PFSK-1 (cell line): ENCODE measurements at regions not wholly inside any gene's neighbourhood (a gene's known extent, or its start where the extent isn't known, plus 50 kb on each side); places are given as distances from the start of the nearest gene placed in this dataset.

Source experiments
- FOXP2 ChIP-seq: optimal IDR thresholded peaks from 2 replicates; pipeline ENCODE3; 2011; ENCODE audit warnings: borderline replicate concordance, control low read depth, inconsistent platforms; ENCODE audit not compliant: insufficient read depth; ENCODE audit errors: extremely low read length, extremely low read depth
- POLR2AphosphoS5 ChIP-seq: IDR thresholded peaks from 2 replicates; pipeline ENCODE4 v1.6.1; 2012; ENCODE audit warnings: low read depth, mild to moderate bottlenecking, control low read depth, low read length, moderate library complexity
- SIN3A ChIP-seq: IDR thresholded peaks from 2 replicates; pipeline ENCODE4 v1.6.1; 2012; ENCODE audit warnings: mild to moderate bottlenecking, low read length, moderate library complexity, borderline replicate concordance; ENCODE audit not compliant: insufficient read depth
- TAF1 ChIP-seq: IDR thresholded peaks from 2 replicates; pipeline ENCODE4 v1.6.1; 2012; ENCODE audit warnings: low read length, control low read depth, borderline replicate concordance; ENCODE audit not compliant: insufficient read depth
- TF ChIP-seq, protein P1 (sequence below), 2 experiments: IDR thresholded peaks; 2 replicates each; pipeline versions ENCODE4 v1.6.1 to v1.8.0; 2011 to 2012; ENCODE audit warnings: low read depth in 2 of 2, low read length in 2 of 2, control low read depth in 1 of 2, inconsistent platforms in 1 of 2, mild to moderate bottlenecking in 1 of 2, moderate library complexity in 1 of 2; ENCODE audit not compliant: insufficient read depth in 1 of 2

DNA sequence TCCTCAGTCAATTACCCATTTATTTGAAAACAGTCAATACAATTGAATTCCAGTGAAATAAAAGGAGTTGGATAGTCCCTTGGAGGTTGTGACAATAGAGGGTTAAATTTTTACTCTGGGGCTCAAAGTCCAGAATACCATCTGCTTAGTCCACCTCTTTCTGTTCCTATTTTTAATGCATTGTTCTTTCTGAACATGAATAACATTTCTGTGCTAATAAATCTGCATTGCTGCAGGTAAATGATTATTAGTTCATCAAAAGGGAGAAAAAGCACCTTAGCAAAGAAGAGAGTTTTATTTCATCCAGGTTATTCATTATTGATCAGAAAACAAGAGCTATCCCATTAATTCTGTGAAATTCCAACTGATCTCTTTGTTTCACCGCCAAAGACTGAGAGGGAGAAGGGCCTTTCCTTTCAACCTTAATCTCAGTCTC, 166.1 kb upstream of the OLIG3 start:
- TF ChIP-seq, protein P1, sequence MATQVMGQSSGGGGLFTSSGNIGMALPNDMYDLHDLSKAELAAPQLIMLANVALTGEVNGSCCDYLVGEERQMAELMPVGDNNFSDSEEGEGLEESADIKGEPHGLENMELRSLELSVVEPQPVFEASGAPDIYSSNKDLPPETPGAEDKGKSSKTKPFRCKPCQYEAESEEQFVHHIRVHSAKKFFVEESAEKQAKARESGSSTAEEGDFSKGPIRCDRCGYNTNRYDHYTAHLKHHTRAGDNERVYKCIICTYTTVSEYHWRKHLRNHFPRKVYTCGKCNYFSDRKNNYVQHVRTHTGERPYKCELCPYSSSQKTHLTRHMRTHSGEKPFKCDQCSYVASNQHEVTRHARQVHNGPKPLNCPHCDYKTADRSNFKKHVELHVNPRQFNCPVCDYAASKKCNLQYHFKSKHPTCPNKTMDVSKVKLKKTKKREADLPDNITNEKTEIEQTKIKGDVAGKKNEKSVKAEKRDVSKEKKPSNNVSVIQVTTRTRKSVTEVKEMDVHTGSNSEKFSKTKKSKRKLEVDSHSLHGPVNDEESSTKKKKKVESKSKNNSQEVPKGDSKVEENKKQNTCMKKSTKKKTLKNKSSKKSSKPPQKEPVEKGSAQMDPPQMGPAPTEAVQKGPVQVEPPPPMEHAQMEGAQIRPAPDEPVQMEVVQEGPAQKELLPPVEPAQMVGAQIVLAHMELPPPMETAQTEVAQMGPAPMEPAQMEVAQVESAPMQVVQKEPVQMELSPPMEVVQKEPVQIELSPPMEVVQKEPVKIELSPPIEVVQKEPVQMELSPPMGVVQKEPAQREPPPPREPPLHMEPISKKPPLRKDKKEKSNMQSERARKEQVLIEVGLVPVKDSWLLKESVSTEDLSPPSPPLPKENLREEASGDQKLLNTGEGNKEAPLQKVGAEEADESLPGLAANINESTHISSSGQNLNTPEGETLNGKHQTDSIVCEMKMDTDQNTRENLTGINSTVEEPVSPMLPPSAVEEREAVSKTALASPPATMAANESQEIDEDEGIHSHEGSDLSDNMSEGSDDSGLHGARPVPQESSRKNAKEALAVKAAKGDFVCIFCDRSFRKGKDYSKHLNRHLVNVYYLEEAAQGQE (IDR thresholded peaks at IDR 0.05; ENCODE audit: insufficient read depth in 1 of 2, low read depth in 2 of 2, low read length in 2 of 2), result no peak

DNA sequence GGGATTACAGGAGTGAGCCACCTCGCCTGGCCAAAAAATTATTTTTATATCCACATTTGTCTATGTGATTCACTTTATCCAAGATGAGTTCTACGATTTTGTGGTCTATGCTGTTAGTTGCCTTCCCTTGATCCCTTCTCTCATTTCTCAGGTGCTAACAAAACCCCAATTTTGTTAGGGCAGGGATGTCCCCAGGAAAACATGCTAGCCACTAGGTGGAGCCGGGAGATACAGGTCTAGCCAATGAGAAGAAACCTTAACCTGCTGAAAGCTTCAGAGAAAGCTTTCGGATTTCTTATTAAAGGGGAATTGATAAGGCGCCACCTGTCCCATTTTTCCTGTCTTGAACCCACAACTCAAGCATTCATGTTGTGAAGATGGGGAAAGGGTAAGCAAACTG, 167.4 kb upstream of the OLIG3 start:
- TF ChIP-seq, protein P1 (IDR thresholded peaks at IDR 0.05; ENCODE audit: insufficient read depth in 1 of 2, low read depth in 2 of 2, low read length in 2 of 2), result no peak
- TF ChIP-seq FOXP2, result no peak
- no peak for TF ChIP-seq TAF1
- TF ChIP-seq POLR2AphosphoS5, result no peak
- no peak for TF ChIP-seq SIN3A

DNA sequence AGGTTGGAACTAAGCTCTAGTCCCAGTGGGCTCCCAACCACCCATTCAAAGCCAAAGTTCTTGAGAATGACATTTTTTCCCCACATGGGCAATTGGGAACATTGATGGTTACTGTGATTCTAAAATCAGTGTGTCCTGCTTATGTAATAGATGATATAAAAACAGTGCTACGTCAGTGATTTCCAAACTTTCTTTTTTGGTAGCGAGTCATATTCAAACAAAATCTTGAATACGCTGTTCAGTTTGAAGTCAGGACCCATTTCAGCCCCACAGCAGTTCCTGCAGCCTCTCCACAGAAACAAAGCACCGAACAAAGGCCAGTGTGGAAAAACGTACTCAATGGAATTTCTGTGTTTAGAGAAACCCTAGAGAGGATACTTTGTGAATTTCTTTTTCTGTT, 170.0 kb upstream of the OLIG3 start:
- TF ChIP-seq POLR2AphosphoS5, result no peak
- TF ChIP-seq FOXP2, result no peak
- TF ChIP-seq TAF1, result no peak
- TF ChIP-seq, protein P1 (IDR thresholded peaks at IDR 0.05; ENCODE audit: insufficient read depth in 1 of 2, low read depth in 2 of 2, low read length in 2 of 2), result no peak
- TF ChIP-seq SIN3A, result no peak

DNA sequence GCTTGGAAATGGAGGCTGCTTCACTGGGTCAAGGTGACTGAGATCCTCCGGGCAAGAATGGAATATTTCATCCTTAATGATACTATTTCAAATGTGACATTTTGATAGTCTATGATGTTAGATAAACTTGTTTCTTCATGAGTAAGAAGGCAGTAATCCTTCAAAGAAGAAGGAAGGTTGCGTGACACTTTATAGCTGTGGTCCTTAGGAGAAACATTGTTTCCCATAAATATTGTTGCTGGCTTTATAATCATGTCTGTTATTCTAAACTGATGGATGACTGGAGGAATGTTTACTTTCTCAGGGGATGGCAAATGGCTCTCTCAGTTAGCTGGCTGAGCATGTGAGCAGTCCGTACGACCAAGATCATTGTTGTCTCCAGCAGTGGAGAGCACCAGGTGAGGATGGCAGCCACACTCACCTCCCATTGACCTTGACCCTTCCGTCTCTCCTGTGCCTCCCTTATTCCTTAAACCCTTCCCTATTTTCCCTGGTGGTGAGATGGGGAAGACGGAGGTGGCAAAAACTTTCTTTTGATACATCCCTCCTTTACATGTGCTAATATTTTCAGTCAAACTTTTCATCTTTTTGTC, 171.2 kb upstream of the OLIG3 start:
- TF ChIP-seq SIN3A (no peak), FOXP2 (no peak), POLR2AphosphoS5 (no peak), TAF1 (no peak)
- TF ChIP-seq, protein P1 (IDR thresholded peaks at IDR 0.05; ENCODE audit: insufficient read depth in 1 of 2, low read depth in 2 of 2, low read length in 2 of 2), result no peak

DNA sequence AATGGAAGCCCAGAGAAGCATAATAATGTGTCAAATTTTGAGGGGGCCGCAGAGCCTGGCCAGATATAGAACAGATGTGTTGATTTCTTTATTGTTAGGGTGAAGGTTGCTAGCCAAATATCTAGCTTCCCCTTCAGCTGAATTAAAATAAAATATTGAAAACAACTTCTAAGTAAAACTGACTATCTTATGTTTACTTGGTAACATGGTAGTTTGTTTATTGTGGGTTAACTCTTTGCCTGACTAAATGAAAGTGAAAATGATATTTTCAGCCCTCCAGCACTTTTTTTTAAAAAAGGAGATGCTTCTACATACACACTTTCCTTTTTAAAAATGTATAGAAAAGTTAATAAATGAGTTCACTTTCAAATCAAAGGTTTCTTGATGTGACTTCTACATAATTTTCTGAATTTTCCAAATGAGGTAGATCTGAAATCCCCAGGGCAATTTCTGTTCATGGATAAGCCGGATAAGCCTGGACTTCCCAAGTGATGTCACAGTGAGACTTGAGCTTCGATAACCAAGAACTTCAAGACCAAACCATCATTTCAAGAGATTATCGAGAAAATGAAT, 172.1 kb upstream of the OLIG3 start:
- TF ChIP-seq FOXP2 (no peak), SIN3A (no peak), TAF1 (no peak), POLR2AphosphoS5 (no peak)
- TF ChIP-seq, protein P1 (IDR thresholded peaks at IDR 0.05; ENCODE audit: insufficient read depth in 1 of 2, low read depth in 2 of 2, low read length in 2 of 2), result no peak
